K562 (cell line): ENCODE measurements at regions not wholly inside any gene's neighbourhood (a gene's known extent, or its start where the extent isn't known, plus 50 kb on each side); places are given as distances from the start of the nearest gene placed in this dataset.

Experiments
- ATAC-seq: fragments of 200-7000 bp; cut with Tn5 transposase; 3 replicates; pipeline ENCODE4 v1.9.1; 2020; ENCODE audit warnings: moderate library complexity
- BruUV-seq: library from RNA; stranded (reverse); fragments of 400-500 nt; replicated peaks from 2 replicates; lab custom pipeline; 2021; lab: Mats Ljungman, UMichigan
- CTCF ChIA-PET: fragments of 300-600 bp; formaldehyde crosslinking; extraction: SDS; loops from one replicate; lab custom pipeline; 2021; ENCODE audit warnings: low intra/inter-chr PET ratio; lab: Yijun Ruan, JAX
- POLR2A ChIA-PET: fragments of 300-600, 350-650 bp; sonication (Branson Sonifier 250); formaldehyde crosslinking; extraction: SDS; loops from one replicate; lab custom pipeline; 2021; ENCODE audit warnings: antibody characterized with exemption, inconsistent platforms; lab: Yijun Ruan, JAX
- DNase-seq, 4 experiments: peaks; one replicate each; pipeline versions ENCODE4 v3.0.0 to v3.0.0-alpha.2; 2011 to 2018; ENCODE audit warnings: low spot score in 3 of 4, mixed read lengths in 3 of 4; ENCODE audit errors: extremely low read depth in 1 of 4
- FAIRE-seq: peaks from 2 replicates; lab custom pipeline; 2011; peaks lifted over from hg19 to GRCh38; lab: Jason Lieb, UNC
- H2AFZ ChIP-seq: 2 replicates; pipeline ENCODE4 v1.6.0; 2011; ENCODE audit warnings: low read depth, low read length, control low read depth, inconsistent platforms
- H3K27ac ChIP-seq: fragments of 200-600 bp; 3 replicates; pipeline ENCODE4 v1.8.0; 2011; ENCODE audit warnings: low read depth, mild to moderate bottlenecking, control low read depth, inconsistent platforms, low read length, moderate library complexity, mixed read lengths; ENCODE audit errors: extremely low read depth
- H3K27me3 ChIP-seq, 2 experiments: fragments of 300-600 bp in 1 of 2; 2 replicates in 1 of 2; 3 replicates in 1 of 2; pipeline versions ENCODE4 v1.6.0 to v1.8.0; 2011; ENCODE audit warnings: inconsistent platforms in 2 of 2, low read length in 2 of 2, mild to moderate bottlenecking in 1 of 2, mixed read lengths in 1 of 2, moderate library complexity in 1 of 2; ENCODE audit not compliant: control insufficient read depth in 2 of 2, insufficient read depth in 2 of 2
- H3K36me3 ChIP-seq: fragments of 300-600 bp; 3 replicates; pipeline ENCODE4 v1.8.0; 2011; ENCODE audit warnings: mild to moderate bottlenecking, low read length, inconsistent platforms; ENCODE audit not compliant: control insufficient read depth, insufficient read depth
- H3K4me1 ChIP-seq, 2 experiments: fragments of 200-600 bp in 1 of 2; replicated peaks in 1 of 2; 2 replicates in 1 of 2; 3 replicates in 1 of 2; pipeline versions ENCODE4 v1.5.1 to v1.8.0; 2011; ENCODE audit warnings: inconsistent platforms in 2 of 2, low read length in 2 of 2, mild to moderate bottlenecking in 1 of 2, mixed read lengths in 1 of 2, moderate library complexity in 1 of 2; ENCODE audit not compliant: control insufficient read depth in 2 of 2, insufficient read depth in 2 of 2
- H3K4me2 ChIP-seq: 2 replicates; pipeline ENCODE4 v1.6.1; 2011; ENCODE audit warnings: low read length, control low read depth, inconsistent platforms, mixed read lengths; ENCODE audit not compliant: insufficient read depth
- H3K4me3 ChIP-seq: fragments of 200-600 bp; sonication (generic), shearing (Covaris generic); 2 replicates; pipeline ENCODE4 v1.5.1; 2016; ENCODE audit warnings: control low read depth, inconsistent platforms
- H3K79me2 ChIP-seq: fragments of 200-600 bp; 3 replicates; pipeline ENCODE4 v1.8.0; 2011; ENCODE audit warnings: low read length, inconsistent platforms; ENCODE audit not compliant: control insufficient read depth, insufficient read depth
- H3K9ac ChIP-seq, 2 experiments: 2 replicates each; pipeline versions ENCODE4 v1.6.0 to v1.6.1; 2011; ENCODE audit warnings: low read depth in 2 of 2, low read length in 2 of 2, control low read depth in 1 of 2, inconsistent platforms in 1 of 2, mild to moderate bottlenecking in 1 of 2, mixed read lengths in 1 of 2; ENCODE audit not compliant: insufficient read depth in 1 of 2
- H3K9me1 ChIP-seq: one replicate; pipeline ENCODE4 v1.6.0; 2011; ENCODE audit warnings: inconsistent platforms, mild to moderate bottlenecking, low read length, moderate library complexity; ENCODE audit not compliant: control insufficient read depth, insufficient read depth
- H3K9me3 ChIP-seq: replicated peaks from 2 replicates; pipeline ENCODE4 v1.5.1; 2011; ENCODE audit warnings: low read depth, low read length, inconsistent platforms; ENCODE audit not compliant: control insufficient read depth, insufficient read depth
- H4K20me1 ChIP-seq: replicated peaks from 2 replicates; pipeline ENCODE4 v1.6.1; 2011; ENCODE audit warnings: low read length, inconsistent platforms, mixed read lengths; ENCODE audit not compliant: control insufficient read depth, insufficient read depth
- BCLAF1 ChIP-seq, 2 experiments: fragments of 450-650 bp in 1 of 2; IDR thresholded peaks; 2 replicates each; pipeline ENCODE4 v1.6.1; 2011 to 2017; ENCODE audit warnings: low read depth in 2 of 2, antibody characterized with exemption in 1 of 2, borderline replicate concordance in 1 of 2, low read length in 1 of 2, mild to moderate bottlenecking in 1 of 2, mixed read lengths in 1 of 2; ENCODE audit not compliant: control insufficient read depth in 1 of 2
- BRCA1 ChIP-seq, 2 experiments: fragments of 450-650 bp in 1 of 2; sonication (generic) in 1 of 2; formaldehyde crosslinking in 1 of 2; IDR thresholded peaks; 2 replicates each; pipeline versions ENCODE4 v1.5.0 to v1.6.1; 2017 to 2020; ENCODE audit warnings: mild to moderate bottlenecking in 1 of 2, missing genetic modification reagents in 1 of 2
- GATAD2B ChIP-seq: fragments of 450-650 bp; IDR thresholded peaks from 2 replicates; pipeline ENCODE4 v1.6.1; 2017; ENCODE audit warnings: mild to moderate bottlenecking, borderline replicate concordance
- JUND ChIP-seq, 2 experiments: IDR thresholded peaks; 2 replicates in 1 of 2; 3 replicates in 1 of 2; pipeline ENCODE4 v1.6.1; 2011; ENCODE audit warnings: borderline replicate concordance in 2 of 2, low read depth in 2 of 2, low read length in 2 of 2, improper control_type of control experiment in 1 of 2, missing biosample characterization in 1 of 2, missing genetic modification characterization in 1 of 2, missing genetic modification reagents in 1 of 2
- POLR3G ChIP-seq: IDR thresholded peaks from 2 replicates; pipeline ENCODE4 v1.6.1; 2011; ENCODE audit not compliant: insufficient read length, insufficient replicate concordance; ENCODE audit errors: extremely low read depth
- TEAD2 ChIP-seq: fragments of 450-650 bp; IDR thresholded peaks from 2 replicates; pipeline ENCODE4 v1.6.1; 2016; ENCODE audit warnings: missing genetic modification characterization, control low read depth, missing compliant biosample characterization
- WGBS: fragments of 100-300 bp; shearing (Covaris generic); methylation state at CpG from one replicate; pipeline ENCODE4 v1.1.6; 2016; ENCODE audit warnings: low coverage, mixed read lengths; ENCODE audit not compliant: insufficient coverage; ENCODE audit errors: missing lambda C conversion rate; 5-methylcytosine and 5-hydroxymethylcytosine counted together
- in situ Hi-C: fragments of 300-500 bp; cut with MboI; formaldehyde crosslinking; loops from 4 replicates; pipeline ENCODE4 v1.15.0; 2018; ENCODE audit warnings: inconsistent platforms, mixed read lengths
- intact Hi-C: fragments of 100-400 bp; cut with micrococcal nuclease; formaldehyde crosslinking; loops from 2 replicates; pipeline ENCODE4 v1.14.2; 2022

GRCh38 chr21:23612210-23612609 is 1995.1 kb downstream of the MRPL39 start:
- no peaks in the 10 kb centered on the region for H3K79me2 ChIP-seq
- no peak for FAIRE-seq
- ChIA-PET CTCF (no interaction called here), POLR2A (no interaction called here)
- no peak overlapping the region for H3K9ac ChIP-seq
- no peak overlapping the region for H2AFZ ChIP-seq
- no peak overlapping the region for H3K4me2 ChIP-seq
- no peaks in the 10 kb centered on the region for H3K36me3 ChIP-seq
- H3K27ac ChIP-seq, result no peak overlapping the region
- no peaks in the 10 kb centered on the region for H3K9me1 ChIP-seq
- no peak overlapping the region for H3K4me3 ChIP-seq
- no peak for ATAC-seq
- in situ Hi-C loops (no loop called here), intact Hi-C loops (no loop called here)
- DNase-seq, result no peak
- BruUV-seq, result no TSS peak
- H3K4me1 ChIP-seq, result no peaks in the 10 kb centered on the region
- no peaks in the 10 kb centered on the region for H4K20me1 ChIP-seq
- TF ChIP-seq POLR3G (no peak), GATAD2B (no peak), JUND (IDR thresholded peaks at IDR 0.05; ENCODE audit: borderline replicate concordance, low read depth, low read length) (no peak), JUND (tag; IDR thresholded peaks at IDR 0.05; ENCODE audit: borderline replicate concordance, low read depth, low read length) (no peak), BRCA1 (IDR thresholded peaks at IDR 0.05) (no peak), BRCA1 (CRISPR knock-in tag; IDR thresholded peaks at IDR 0.05) (no peak), TEAD2 (tag) (no peak), BCLAF1 (IDR thresholded peaks at IDR 0.05; ENCODE audit: borderline replicate concordance in 1 of 2, control insufficient read depth in 1 of 2, low read depth in 2 of 2, low read length in 1 of 2) (no peak)
- no peaks in the 10 kb centered on the region for H3K9me3 ChIP-seq
- H3K27me3 ChIP-seq, result no peaks in the 10 kb centered on the region
- 10% methylated on average over 1 of the region's 1 CpG for WGBS
